Mesendoderm (in vitro differentiated cells): ENCODE measurements at regions not wholly inside any gene's neighbourhood (a gene's known extent, or its start where the extent isn't known, plus 50 kb on each side); places are given as distances from the start of the nearest gene placed in this dataset.

ENCODE experiments used
- DNase-seq: peaks from one replicate; pipeline ENCODE4 v3.0.0; 2013
- H2AK5ac ChIP-seq: 2 replicates; pipeline ENCODE4 v1.6.1; 2013; ENCODE audit warnings: low read length, inconsistent platforms
- H2BK120ac ChIP-seq: 2 replicates; pipeline ENCODE4 v1.6.1; 2013; ENCODE audit warnings: low read depth, mild to moderate bottlenecking, low read length, moderate library complexity, mixed read lengths
- H2BK15ac ChIP-seq: replicated peaks from 2 replicates; pipeline ENCODE4 v1.6.1; 2013; ENCODE audit warnings: low read depth, mild to moderate bottlenecking, moderate library complexity
- H2BK5ac ChIP-seq: 2 replicates; pipeline ENCODE4 v1.6.1; 2013; ENCODE audit warnings: low read length, inconsistent platforms
- H3K18ac ChIP-seq: 2 replicates; pipeline ENCODE4 v1.6.1; 2013; ENCODE audit warnings: mild to moderate bottlenecking, low read length, mixed read lengths
- H3K23ac ChIP-seq: one replicate; pipeline ENCODE4 v1.6.1; 2013; ENCODE audit warnings: low read length
- H3K27ac ChIP-seq: 2 replicates; pipeline ENCODE4 v1.5.1; 2013; ENCODE audit warnings: low read depth, mild to moderate bottlenecking, inconsistent platforms, low read length, moderate library complexity
- H3K27me3 ChIP-seq: 2 replicates; pipeline ENCODE4 v1.6.1; 2013; ENCODE audit warnings: low read length, control low read depth, mild to moderate bottlenecking, inconsistent platforms; ENCODE audit not compliant: insufficient read depth, poor library complexity
- H3K36me3 ChIP-seq: 2 replicates; pipeline ENCODE4 v1.6.1; 2013; ENCODE audit warnings: low read length, inconsistent platforms; ENCODE audit not compliant: control insufficient read depth, insufficient read depth
- H3K4ac ChIP-seq: one replicate; pipeline ENCODE4 v1.6.1; 2013; ENCODE audit warnings: low read depth, mild to moderate bottlenecking, low read length, moderate library complexity
- H3K4me1 ChIP-seq: 2 replicates; pipeline ENCODE4 v1.6.1; 2013; ENCODE audit warnings: low read depth, low read length, inconsistent platforms; ENCODE audit not compliant: control insufficient read depth
- H3K4me2 ChIP-seq: 2 replicates; pipeline ENCODE4 v1.6.1; 2013; ENCODE audit warnings: low read length
- H3K4me3 ChIP-seq: 2 replicates; pipeline ENCODE4 v1.5.1; 2013; ENCODE audit warnings: mild to moderate bottlenecking, low read length
- H3K56ac ChIP-seq: one replicate; pipeline ENCODE4 v1.6.1; 2013; ENCODE audit warnings: low read length
- H3K79me1 ChIP-seq: 2 replicates; pipeline ENCODE4 v1.6.1; 2013; ENCODE audit warnings: low read length, inconsistent platforms
- H3K79me2 ChIP-seq: 2 replicates; pipeline ENCODE4 v1.6.1; 2013; ENCODE audit warnings: mild to moderate bottlenecking, low read length; ENCODE audit not compliant: control insufficient read depth, insufficient read depth
- H3K9ac ChIP-seq: 2 replicates; pipeline ENCODE4 v1.6.1; 2013; ENCODE audit warnings: low read length, inconsistent platforms
- H4K5ac ChIP-seq: one replicate; pipeline ENCODE4 v1.6.1; 2013; ENCODE audit warnings: low read length
- H4K8ac ChIP-seq: one replicate; pipeline ENCODE4 v1.6.1; 2013; ENCODE audit warnings: low read depth, mild to moderate bottlenecking, control low read depth, low read length, moderate library complexity
- WGBS: extraction: QIAGEN DNeasy Blood & Tissue Kit; methylation state at CpG from one replicate; pipeline ENCODE4 v1.1.7; 2013; ENCODE audit warnings: low lambda C conversion rate, missing lambda C conversion rate; ENCODE audit not compliant: insufficient coverage; ENCODE audit errors: extremely low coverage; 5-methylcytosine and 5-hydroxymethylcytosine counted together

- DNase-seq: no peak
- no peak overlapping the region for H4K8ac ChIP-seq
- no peak overlapping the region for H3K56ac ChIP-seq
- no peak overlapping the region for H3K4ac ChIP-seq
- H3K18ac ChIP-seq: no peak overlapping the region
- no peak overlapping the region for H2AK5ac ChIP-seq
- no peak overlapping the region for H3K27ac ChIP-seq
- no peaks in the 10 kb centered on the region for H3K27me3 ChIP-seq
- H3K4me1 ChIP-seq: no peaks in the 10 kb centered on the region
- H3K36me3 ChIP-seq: no peaks in the 10 kb centered on the region
- H2BK120ac ChIP-seq: no peak overlapping the region
- no peak overlapping the region for H3K23ac ChIP-seq
- H4K5ac ChIP-seq: no peak overlapping the region
- no peaks in the 10 kb centered on the region for H3K79me2 ChIP-seq
- H3K79me1 ChIP-seq: no peaks in the 10 kb centered on the region
- no CpG with 5 or more reads among the region's 2 CpGs for WGBS
- H3K9ac ChIP-seq: no peak overlapping the region
- no peak overlapping the region for H3K4me2 ChIP-seq
- H2BK15ac ChIP-seq: no peak overlapping the region
- no peak overlapping the region for H3K4me3 ChIP-seq
- no peak overlapping the region for H2BK5ac ChIP-seq
Observed at GRCh38 chr13:53703371-53704080, 674.9 kb downstream of the OLFM4 start.

GRCh38 chr13:53719281-53719680 is 690.7 kb downstream of the OLFM4 start:
- H3K9ac ChIP-seq: no peak overlapping the region
- H3K18ac ChIP-seq: no peak overlapping the region
- H3K4ac ChIP-seq: no peak overlapping the region
- H3K4me2 ChIP-seq: no peak overlapping the region
- H3K79me1 ChIP-seq: no peaks in the 10 kb centered on the region
- no peaks in the 10 kb centered on the region for H3K79me2 ChIP-seq
- no peaks in the 10 kb centered on the region for H3K27me3 ChIP-seq
- H2BK15ac ChIP-seq: no peak overlapping the region
- H4K8ac ChIP-seq: no peak overlapping the region
- H3K4me1 ChIP-seq: no peaks in the 10 kb centered on the region
- H2BK120ac ChIP-seq: no peak overlapping the region
- H3K36me3 ChIP-seq: no peaks in the 10 kb centered on the region
- H3K4me3 ChIP-seq: no peak overlapping the region
- no peak overlapping the region for H3K27ac ChIP-seq
- no peak overlapping the region for H2AK5ac ChIP-seq
- H2BK5ac ChIP-seq: no peak overlapping the region
- H4K5ac ChIP-seq: no peak overlapping the region
- H3K23ac ChIP-seq: no peak overlapping the region
- DNase-seq: no peak
- H3K56ac ChIP-seq: no peak overlapping the region

GRCh38 chr13:53732664-53733063 is 704.1 kb downstream of the OLFM4 start:
- H3K4me3 ChIP-seq: no peak overlapping the region
- WGBS: no CpG with 5 or more reads among the region's 3 CpGs
- H3K4me2 ChIP-seq: no peak overlapping the region
- H3K56ac ChIP-seq: no peak overlapping the region
- no peaks in the 10 kb centered on the region for H3K79me2 ChIP-seq
- no peak overlapping the region for H3K18ac ChIP-seq
- H3K36me3 ChIP-seq: no peaks in the 10 kb centered on the region
- DNase-seq: no peak
- H3K27ac ChIP-seq: no peak overlapping the region
- H3K27me3 ChIP-seq: no peaks in the 10 kb centered on the region
- H3K4ac ChIP-seq: no peak overlapping the region
- no peaks in the 10 kb centered on the region for H3K79me1 ChIP-seq
- no peak overlapping the region for H2BK120ac ChIP-seq
- no peak overlapping the region for H3K9ac ChIP-seq
- no peak overlapping the region for H2BK5ac ChIP-seq
- no peak overlapping the region for H2BK15ac ChIP-seq
- H4K8ac ChIP-seq: no peak overlapping the region
- H2AK5ac ChIP-seq: no peak overlapping the region
- no peaks in the 10 kb centered on the region for H3K4me1 ChIP-seq
- no peak overlapping the region for H4K5ac ChIP-seq
- H3K23ac ChIP-seq: no peak overlapping the region

- Histone ChIP-seq H2BK120ac (no peak overlapping the region), H3K79me2 (no peaks in the 10 kb centered on the region), H3K4me2 (no peak overlapping the region), H4K5ac (no peak overlapping the region), H2BK15ac (no peak overlapping the region), H3K4ac (no peak overlapping the region), H3K56ac (no peak overlapping the region), H3K18ac (no peak overlapping the region), H3K79me1 (no peaks in the 10 kb centered on the region), H3K23ac (no peak overlapping the region), H3K4me3 (no peak overlapping the region), H3K27me3 (no peaks in the 10 kb centered on the region), H3K36me3 (no peaks in the 10 kb centered on the region), H3K9ac (no peak overlapping the region), H4K8ac (no peak overlapping the region), H2BK5ac (no peak overlapping the region), H2AK5ac (no peak overlapping the region), H3K4me1 (no peaks in the 10 kb centered on the region), H3K27ac (no peak overlapping the region)
- WGBS: no CpG with 5 or more reads among the region's 1 CpG
- DNase-seq: peak; percentile 43
Observed at GRCh38 chr13:53743906-53744305, 715.3 kb downstream of the OLFM4 start.

- Histone ChIP-seq H2BK15ac (no peak overlapping the region), H3K4me2 (no peak overlapping the region), H3K27ac (no peak overlapping the region), H3K4me3 (no peak overlapping the region), H2BK5ac (no peak overlapping the region), H3K36me3 (no peaks in the 10 kb centered on the region), H2AK5ac (no peak overlapping the region), H3K79me1 (no peaks in the 10 kb centered on the region), H4K5ac (no peak overlapping the region), H3K27me3 (no peaks in the 10 kb centered on the region), H3K4ac (no peak overlapping the region), H3K9ac (no peak overlapping the region), H3K23ac (no peak overlapping the region), H3K79me2 (no peaks in the 10 kb centered on the region), H3K56ac (no peak overlapping the region), H3K4me1 (no peaks in the 10 kb centered on the region), H2BK120ac (no peak overlapping the region), H3K18ac (no peak overlapping the region), H4K8ac (no peak overlapping the region)
- DNase-seq: no peak
- WGBS: no CpG with 5 or more reads among the region's 1 CpG
Observed at GRCh38 chr13:53747825-53748224, 719.2 kb downstream of the OLFM4 start.

- WGBS: no CpG with 5 or more reads among the region's 3 CpGs
- no peaks in the 10 kb centered on the region for H3K79me1 ChIP-seq
- H3K4me1 ChIP-seq: no peaks in the 10 kb centered on the region
- H4K8ac ChIP-seq: no peak overlapping the region
- no peak overlapping the region for H2BK5ac ChIP-seq
- DNase-seq: no peak
- H3K4me2 ChIP-seq: no peak overlapping the region
- no peak overlapping the region for H3K18ac ChIP-seq
- H2BK15ac ChIP-seq: no peak overlapping the region
- H3K4me3 ChIP-seq: no peak overlapping the region
- no peak overlapping the region for H3K23ac ChIP-seq
- no peaks in the 10 kb centered on the region for H3K27me3 ChIP-seq
- H2AK5ac ChIP-seq: no peak overlapping the region
- H3K36me3 ChIP-seq: no peaks in the 10 kb centered on the region
- no peak overlapping the region for H3K4ac ChIP-seq
- H3K9ac ChIP-seq: no peak overlapping the region
- no peak overlapping the region for H3K27ac ChIP-seq
- H3K79me2 ChIP-seq: no peaks in the 10 kb centered on the region
- no peak overlapping the region for H4K5ac ChIP-seq
- H2BK120ac ChIP-seq: no peak overlapping the region
- no peak overlapping the region for H3K56ac ChIP-seq
Observed at GRCh38 chr13:53749306-53749705, 720.7 kb downstream of the OLFM4 start.
